WTC11 (cell line): ENCODE measurements at regions not wholly inside any gene's neighbourhood (a gene's known extent, or its start where the extent isn't known, plus 50 kb on each side); places are given as distances from the start of the nearest gene placed in this dataset.
A peak's percentile ranks its signal among the peaks of the same experiment; 100 is the strongest.

ENCODE experiments used
- ATAC-seq: fragments of 200-7000 bp; cut with Tn5 transposase; 2 replicates; pipeline ENCODE4 v1.10.0; 2021; ENCODE audit warnings: mild to moderate bottlenecking, moderate library complexity
- CTCF ChIA-PET: fragments of 300-600 bp; sonication (Branson Sonifier 250); formaldehyde crosslinking; loops from one replicate; lab custom pipeline; 2021; ENCODE audit warnings: antibody characterized with exemption; lab: Charles Lee
- POLR2A ChIA-PET: fragments of 350-600 bp; sonication (Branson Sonifier 250); formaldehyde crosslinking; loops from one replicate; lab custom pipeline; 2021; ENCODE audit warnings: antibody characterized with exemption; lab: Charles Lee
- DNase-seq: peaks from one replicate; pipeline ENCODE4 v3.0.0; 2021; ENCODE audit warnings: low spot score
- H3K27ac Mint-ChIP-seq: 2 replicates; pipeline ENCODE4 v1.8.0; 2021; ENCODE audit warnings: mixed read lengths
- H3K27me3 Mint-ChIP-seq: 2 replicates; pipeline ENCODE4 v1.8.0; 2021; ENCODE audit warnings: low read depth, mild to moderate bottlenecking, moderate library complexity, mixed read lengths
- H3K36me3 Mint-ChIP-seq: 2 replicates; pipeline ENCODE4 v1.8.0; 2021; ENCODE audit warnings: mixed read lengths
- H3K4me1 Mint-ChIP-seq: 2 replicates; pipeline ENCODE4 v1.8.0; 2022; ENCODE audit warnings: mixed read lengths
- H3K4me3 Mint-ChIP-seq: 2 replicates; pipeline ENCODE4 v1.8.0; 2021; ENCODE audit warnings: mild to moderate bottlenecking, moderate library complexity, mixed read lengths
- H3K9me3 Mint-ChIP-seq: 2 replicates; pipeline ENCODE4 v1.8.0; 2021; ENCODE audit warnings: mixed read lengths
- AR ChIP-seq: fragments of 250-450 bp; sonication (Bioruptor Pico); IDR thresholded peaks from 2 replicates; pipeline ENCODE4 v1.9.0; 2021; ENCODE audit warnings: mild to moderate bottlenecking
- CREB1 ChIP-seq: sonication (generic); formaldehyde crosslinking; IDR thresholded peaks from 2 replicates; pipeline ENCODE4 v1.8.0; 2023; ENCODE audit warnings: mild to moderate bottlenecking, missing genetic modification reagents
- E2F1 ChIP-seq: sonication (generic); formaldehyde crosslinking; IDR thresholded peaks from 2 replicates; pipeline ENCODE4 v1.8.0; 2022; ENCODE audit warnings: mild to moderate bottlenecking, missing genetic modification reagents
- ESRRA ChIP-seq: sonication (generic); formaldehyde crosslinking; IDR thresholded peaks from 2 replicates; pipeline ENCODE4 v1.8.1; 2022; ENCODE audit warnings: mild to moderate bottlenecking, missing genetic modification reagents, borderline replicate concordance
- GABPB1 ChIP-seq: sonication (generic); formaldehyde crosslinking; IDR thresholded peaks from 2 replicates; pipeline ENCODE4 v1.8.1; 2023; ENCODE audit warnings: mild to moderate bottlenecking, missing genetic modification reagents
- IRF1 ChIP-seq: sonication (generic); formaldehyde crosslinking; IDR thresholded peaks from 2 replicates; pipeline ENCODE4 v1.8.0; 2023; ENCODE audit warnings: missing genetic modification reagents
- MAX ChIP-seq: sonication (generic); formaldehyde crosslinking; IDR thresholded peaks from 2 replicates; pipeline ENCODE4 v1.8.0; 2022; ENCODE audit warnings: mild to moderate bottlenecking, missing genetic modification reagents
- MYBL2 ChIP-seq: sonication (generic); formaldehyde crosslinking; IDR thresholded peaks from 2 replicates; pipeline ENCODE4 v1.8.1; 2023; ENCODE audit warnings: mild to moderate bottlenecking, moderate library complexity, missing genetic modification reagents
- NFYB ChIP-seq: sonication (generic); formaldehyde crosslinking; conservative IDR thresholded peaks from 2 replicates; pipeline ENCODE4 v1.8.0; 2022; ENCODE audit warnings: low read depth, missing genetic modification reagents
- PRDM15 ChIP-seq: sonication (generic); formaldehyde crosslinking; IDR thresholded peaks from 2 replicates; pipeline ENCODE4 v1.8.0; 2022; ENCODE audit warnings: missing genetic modification reagents
- RORB ChIP-seq: fragments of 250-450 bp; sonication (Bioruptor Pico); IDR thresholded peaks from 2 replicates; pipeline ENCODE4 v1.9.0; 2021; ENCODE audit warnings: mild to moderate bottlenecking
- SMAD4 ChIP-seq: sonication (generic); formaldehyde crosslinking; IDR thresholded peaks from 2 replicates; pipeline ENCODE4 v1.8.0; 2022; ENCODE audit warnings: mild to moderate bottlenecking, missing genetic modification reagents
- SP1 ChIP-seq: sonication (generic); formaldehyde crosslinking; conservative IDR thresholded peaks from 2 replicates; pipeline ENCODE4 v1.8.1; 2022; ENCODE audit warnings: missing genetic modification reagents
- USF1 ChIP-seq: sonication (generic); formaldehyde crosslinking; IDR thresholded peaks from 2 replicates; pipeline ENCODE4 v1.8.0; 2022; ENCODE audit warnings: mild to moderate bottlenecking, missing genetic modification reagents
- USF2 ChIP-seq: sonication (generic); formaldehyde crosslinking; IDR thresholded peaks from 2 replicates; pipeline ENCODE4 v1.8.1; 2023; ENCODE audit warnings: mild to moderate bottlenecking, missing genetic modification reagents, moderate library complexity
- ZBTB21 ChIP-seq: sonication (generic); formaldehyde crosslinking; IDR thresholded peaks from 2 replicates; pipeline ENCODE4 v1.8.1; 2023; ENCODE audit warnings: mild to moderate bottlenecking, missing genetic modification reagents, borderline replicate concordance
- ZNF425 ChIP-seq: fragments of 250-450 bp; sonication (Bioruptor Pico); conservative IDR thresholded peaks from 2 replicates; pipeline ENCODE4 v1.9.0; 2021; ENCODE audit warnings: mild to moderate bottlenecking

- TF ChIP-seq AR (CRISPR knock-in tag) (no peak), E2F1 (CRISPR knock-in tag) (no peak)
- TF ChIP-seq, all 79 proteins: peak for 0
Observed at GRCh38 chr9:82732928-82733327, 330.0 kb downstream of the RASEF start (continued).

- peaks cover 4% of the 10 kb centered on the region for H3K36me3 Mint-ChIP-seq
- ATAC-seq (no peak), DNase-seq (no peak)
- peaks cover 55% of the 10 kb centered on the region for H3K4me1 Mint-ChIP-seq
- peaks cover 3% of the 10 kb centered on the region; the same call in 1 of the 2 replicates for H3K9me3 Mint-ChIP-seq
- ChIA-PET POLR2A (no interaction called here), CTCF (no interaction called here)
- 0 out of 2 replicates have a peak overlapping the region, but pooled peaks have one; percentile 2 for H3K27ac Mint-ChIP-seq
- TF ChIP-seq ZNF425 (CRISPR knock-in tag) (no peak), SMAD4 (no peak), RORB (CRISPR knock-in tag) (no peak), USF1 (CRISPR knock-in tag) (no peak), MAX (CRISPR knock-in tag) (no peak), ESRRA (CRISPR knock-in tag) (no peak), USF2 (CRISPR knock-in tag) (no peak), IRF1 (CRISPR knock-in tag) (no peak), PRDM15 (CRISPR knock-in tag) (no peak), CREB1 (CRISPR knock-in tag) (no peak), GABPB1 (CRISPR knock-in tag) (no peak), ZBTB21 (CRISPR knock-in tag) (no peak), NFYB (CRISPR knock-in tag) (no peak), SP1 (CRISPR knock-in tag) (no peak), MYBL2 (CRISPR knock-in tag) (no peak)
- H3K27me3 Mint-ChIP-seq, result no peaks in the 10 kb centered on the region
- no peak overlapping the region for H3K4me3 Mint-ChIP-seq
Observed at GRCh38 chr9:82736126-82736525, 326.8 kb downstream of the RASEF start.
